ENCODE measurements at regions not wholly inside any gene's neighbourhood (a gene's known extent, or its start where the extent isn't known, plus 50 kb on each side); places are given as distances from the start of the nearest gene placed in this dataset.
"Not testable (repeated sequence)": the region's sequence is repeated elsewhere in the genome, so short reads cannot be mapped to it uniquely, and the experiment has no call there.

GRCh38 chr12:128109636-128110035 is 157.3 kb upstream of the TMEM132C start:
- DNase-seq = no peak

- no peak for DNase-seq
Observed at GRCh38 chr12:128111333-128111732, 155.6 kb upstream of the TMEM132C start.

DNA sequence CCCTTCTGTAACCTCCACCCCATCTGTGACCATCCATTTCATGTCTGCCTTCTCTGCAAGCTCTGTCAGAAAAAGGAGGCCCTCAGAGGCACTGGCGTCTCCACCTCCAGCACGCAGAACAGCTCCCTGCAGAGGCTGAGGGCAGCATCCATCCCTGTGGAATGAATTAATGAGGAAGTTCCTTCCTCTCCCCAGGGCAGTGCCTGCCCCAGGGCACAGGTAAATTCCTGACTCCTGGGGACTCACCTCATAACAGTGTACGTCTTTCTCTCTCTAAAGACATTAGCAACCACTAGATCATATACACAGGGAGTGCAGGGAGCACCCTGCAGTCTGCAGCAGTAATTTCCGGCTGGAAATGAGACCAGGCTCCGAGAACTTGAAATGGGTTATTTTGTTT is 155.0 kb upstream of the TMEM132C start:
- DNase-seq = no peak

DNA sequence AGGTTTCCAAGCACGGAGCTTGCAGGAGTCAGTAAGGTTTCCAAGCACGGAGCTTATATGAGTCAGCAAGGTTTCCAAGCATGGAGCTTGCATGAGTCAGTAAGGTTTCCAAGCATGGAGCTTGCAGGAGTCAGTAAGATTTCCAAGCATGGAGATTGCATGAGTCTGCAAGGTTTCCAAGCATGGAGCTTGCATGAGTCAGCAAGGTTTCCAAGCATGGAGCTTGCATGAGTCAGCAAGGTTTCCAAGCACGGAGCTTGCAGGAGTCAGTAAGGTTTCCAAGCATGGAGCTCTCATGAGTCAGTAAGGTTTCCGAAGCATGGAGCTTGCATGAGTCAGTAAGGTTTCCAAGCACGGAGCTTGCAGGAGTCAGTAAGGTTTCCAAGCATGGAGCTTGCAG is 153.7 kb upstream of the TMEM132C start:
- not testable (repeated sequence) for DNase-seq

- no peak for DNase-seq
Observed at GRCh38 chr12:128114485-128114884, 152.5 kb upstream of the TMEM132C start.

DNA sequence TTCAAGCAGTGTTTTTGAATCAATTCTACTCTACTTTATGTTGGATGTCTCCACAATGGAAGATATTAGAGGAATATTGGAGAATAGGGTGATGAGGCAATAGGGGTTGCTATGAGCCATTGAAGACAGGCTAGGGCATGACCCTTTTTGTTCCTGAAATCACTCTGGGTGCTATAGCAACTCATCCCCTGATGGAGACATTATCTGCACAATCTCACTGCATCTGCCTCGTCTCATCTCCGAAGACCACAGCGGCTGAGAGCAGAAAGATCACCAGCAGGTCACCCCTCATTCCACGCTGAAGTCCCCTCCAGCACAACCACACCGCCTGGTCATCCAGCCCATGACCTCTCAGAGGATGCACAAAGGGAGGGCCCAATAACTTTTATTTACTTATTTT is 150.4 kb upstream of the TMEM132C start:
- DNase-seq = no peak

DNA sequence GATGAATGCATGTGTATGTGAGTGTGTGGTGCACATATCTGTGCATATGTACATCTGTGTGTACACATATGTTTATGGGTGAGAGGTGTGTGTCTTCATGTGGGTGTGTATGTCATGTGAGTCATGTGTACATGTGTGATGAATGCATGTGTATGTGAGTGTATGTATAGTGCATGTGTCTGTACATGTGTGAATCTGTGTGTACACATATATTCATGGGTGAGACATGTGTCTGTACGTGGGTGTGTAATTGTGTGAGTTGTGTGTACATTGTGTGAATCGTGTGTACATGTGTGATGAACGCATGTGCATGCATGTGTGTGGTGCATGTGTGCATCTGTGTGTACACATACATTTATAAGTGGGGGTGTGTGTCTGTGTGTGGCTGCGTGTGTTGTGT is 146.9 kb upstream of the TMEM132C start:
- DNase-seq = no peak

- no peak for DNase-seq
Observed at GRCh38 chr12:128121424-128121823, 145.5 kb upstream of the TMEM132C start.

DNA sequence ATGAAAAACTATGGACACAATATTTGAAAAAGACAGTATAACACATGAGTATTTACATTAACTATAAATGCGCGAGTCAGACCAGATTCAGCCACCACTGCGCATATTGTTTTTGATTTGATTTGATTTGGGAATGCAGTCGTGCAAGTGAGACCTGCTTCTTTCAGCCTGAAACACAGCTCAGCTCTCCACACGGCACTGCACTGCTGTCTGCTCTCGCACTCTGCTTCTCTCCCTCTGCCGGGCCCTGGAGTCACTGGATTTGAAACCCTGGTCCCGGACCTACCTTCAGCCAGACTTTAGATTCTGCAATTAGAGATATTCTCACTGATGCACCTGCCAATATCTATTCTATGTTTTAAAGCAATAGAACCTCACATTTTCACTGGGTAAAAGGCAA is 143.9 kb upstream of the TMEM132C start:
- DNase-seq = no peak

GRCh38 chr12:128131955-128132354 is 135.0 kb upstream of the TMEM132C start:
- no peak for DNase-seq

DNA sequence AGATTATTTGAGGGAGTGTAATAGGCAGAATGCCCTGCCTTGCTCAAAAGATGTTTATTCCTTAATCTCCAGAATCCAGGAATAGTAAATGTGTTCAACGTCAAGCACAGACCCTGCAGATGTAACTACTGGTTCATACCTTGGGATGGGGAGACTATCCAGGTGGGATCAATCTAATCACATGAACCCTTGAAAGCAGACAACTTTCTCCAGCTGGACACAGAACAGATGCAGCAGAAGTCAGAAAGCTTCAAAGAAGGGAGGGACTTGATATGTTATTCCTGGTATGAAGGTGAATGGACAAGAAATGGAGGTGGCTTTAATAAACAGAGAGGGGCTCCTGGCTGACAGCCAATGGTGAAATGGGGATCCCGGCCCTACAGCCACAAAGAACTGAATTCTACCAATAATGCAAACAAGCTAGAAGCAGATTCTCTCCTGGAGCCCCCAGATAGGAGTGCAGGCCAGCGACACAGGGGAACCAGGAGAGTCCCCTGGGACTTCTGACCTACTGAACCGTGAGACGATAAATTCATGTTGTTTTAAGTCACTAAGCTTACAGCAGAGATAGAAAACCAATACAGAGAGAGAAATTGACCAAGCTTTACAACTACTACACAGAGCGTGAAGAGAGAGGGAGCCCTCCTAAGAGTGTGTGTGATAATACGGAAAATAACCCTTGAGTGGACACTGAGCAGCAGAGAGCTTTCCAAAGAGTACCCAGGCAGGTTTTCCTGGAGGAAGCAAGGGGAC is 133.5 kb upstream of the TMEM132C start:
- no peak for DNase-seq

DNA sequence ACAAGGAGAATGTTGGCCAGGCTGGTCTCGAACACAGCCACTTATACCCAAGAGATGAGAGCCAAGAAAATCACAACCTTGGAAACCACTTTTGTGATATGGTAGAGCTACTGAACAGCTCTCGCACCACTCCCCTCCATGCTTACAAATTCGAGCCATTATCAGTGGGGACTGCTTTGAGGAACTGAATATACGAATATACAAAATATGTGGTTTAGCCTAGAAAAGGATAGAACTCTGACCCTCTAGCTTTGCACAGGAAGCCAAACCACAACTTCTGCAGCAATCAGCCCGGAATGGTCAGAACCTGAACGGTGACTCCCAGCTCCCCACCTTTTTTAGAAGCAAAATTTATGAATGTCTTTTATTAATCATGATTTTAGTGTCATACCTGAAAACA is 129.8 kb upstream of the TMEM132C start:
- no peak for DNase-seq

- DNase-seq = no peak
Observed at GRCh38 chr12:128138125-128138524, 128.8 kb upstream of the TMEM132C start.

DNA sequence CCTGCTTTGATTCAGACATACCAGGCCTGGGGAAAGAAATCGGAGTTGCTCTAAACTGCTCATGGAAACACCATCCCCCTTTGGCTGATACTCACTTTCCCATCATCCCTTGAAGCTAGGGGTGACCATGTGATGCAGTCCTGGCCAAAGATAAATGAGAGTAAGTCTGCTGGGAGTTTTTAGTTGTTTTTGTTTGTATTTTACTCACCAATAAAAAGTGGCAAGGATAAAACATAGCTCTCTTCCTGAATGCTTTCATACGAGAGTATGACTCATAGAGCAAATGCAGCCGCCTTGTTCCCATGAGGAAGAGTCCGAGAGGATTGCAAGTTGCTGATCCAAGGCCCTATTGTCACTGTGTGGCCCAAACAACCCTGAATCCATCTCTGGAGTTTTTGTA is 126.4 kb upstream of the TMEM132C start:
- no peak for DNase-seq

DNA sequence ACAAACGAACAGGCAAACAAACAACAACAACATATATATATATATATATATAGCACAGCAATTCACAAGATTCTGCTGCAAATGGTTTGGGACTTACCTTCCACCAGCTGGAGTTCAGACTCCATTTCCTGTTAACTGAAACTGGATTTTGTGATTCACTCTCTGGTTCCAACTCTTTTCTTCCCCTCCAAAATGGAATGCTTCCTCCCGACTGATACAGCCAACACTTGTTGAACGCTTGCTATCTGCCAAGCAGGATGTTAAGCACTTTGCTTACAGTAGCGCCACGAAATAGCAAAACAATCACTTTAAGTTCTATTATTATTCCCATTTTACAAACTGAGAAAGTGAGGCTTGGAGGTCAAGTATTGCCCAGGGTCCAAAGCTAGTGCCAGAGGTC is 116.0 kb upstream of the TMEM132C start:
- no peak for DNase-seq

- no peak for DNase-seq
Observed at GRCh38 chr12:128155571-128155970, 111.4 kb upstream of the TMEM132C start.

DNA sequence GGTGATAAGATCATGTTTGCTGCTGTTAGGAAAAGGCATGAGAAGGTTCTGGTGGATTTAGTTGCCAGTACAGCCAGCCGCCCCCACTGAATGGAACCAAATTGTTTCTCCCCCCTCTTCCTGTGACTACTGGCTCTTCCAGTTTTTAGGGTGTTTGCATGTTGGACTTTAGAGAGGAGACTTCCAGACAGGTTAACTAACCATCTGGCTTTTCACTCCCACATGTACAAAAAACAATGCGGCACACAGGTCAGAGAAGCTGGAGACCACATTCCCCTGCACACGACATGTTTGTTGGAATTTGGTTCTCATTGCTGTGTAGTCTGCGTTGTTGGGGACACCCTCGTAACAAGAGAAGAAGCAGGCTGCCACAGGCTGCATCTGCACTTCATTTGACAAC is 103.9 kb upstream of the TMEM132C start:
- no peak for DNase-seq

DNA sequence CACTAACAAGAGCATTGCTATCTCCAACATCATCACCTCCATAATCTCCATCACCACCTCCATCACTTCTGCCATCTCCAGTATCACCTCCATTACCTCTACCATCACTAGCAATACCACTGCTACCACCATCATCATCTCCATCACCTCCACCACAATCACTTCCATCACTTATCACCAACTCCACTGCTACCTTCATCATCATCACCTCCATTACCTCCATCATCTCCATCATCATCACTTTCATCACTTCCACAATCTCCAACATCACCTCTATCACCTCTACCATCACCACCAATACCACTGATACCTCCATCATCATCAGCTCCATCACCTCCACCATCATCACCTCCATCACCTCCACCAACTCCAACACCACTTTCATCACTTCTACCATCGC is 102.4 kb upstream of the TMEM132C start:
- DNase-seq = no peak

GRCh38 chr12:128165387-128165786 is 101.6 kb upstream of the TMEM132C start:
- no peak for DNase-seq

DNA sequence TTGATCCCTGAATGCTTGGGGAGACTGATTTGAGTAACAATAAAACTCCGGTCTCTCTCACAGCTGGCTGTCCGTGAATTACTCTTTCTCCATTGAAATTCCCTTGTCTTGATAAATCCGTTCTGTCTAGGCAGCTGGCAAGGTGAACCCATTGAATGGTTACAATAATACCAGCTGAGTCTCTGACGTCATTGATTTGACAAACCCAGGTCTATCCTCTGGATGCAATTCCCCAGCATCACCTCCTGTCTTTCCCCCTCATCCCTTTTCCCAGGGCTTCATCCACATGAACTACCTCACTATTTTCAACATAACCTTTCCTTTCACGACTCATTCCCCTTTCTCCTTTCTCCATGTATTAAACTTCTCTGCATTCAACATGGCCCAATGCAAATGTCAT is 98.7 kb upstream of the TMEM132C start:
- DNase-seq = no peak

DNA sequence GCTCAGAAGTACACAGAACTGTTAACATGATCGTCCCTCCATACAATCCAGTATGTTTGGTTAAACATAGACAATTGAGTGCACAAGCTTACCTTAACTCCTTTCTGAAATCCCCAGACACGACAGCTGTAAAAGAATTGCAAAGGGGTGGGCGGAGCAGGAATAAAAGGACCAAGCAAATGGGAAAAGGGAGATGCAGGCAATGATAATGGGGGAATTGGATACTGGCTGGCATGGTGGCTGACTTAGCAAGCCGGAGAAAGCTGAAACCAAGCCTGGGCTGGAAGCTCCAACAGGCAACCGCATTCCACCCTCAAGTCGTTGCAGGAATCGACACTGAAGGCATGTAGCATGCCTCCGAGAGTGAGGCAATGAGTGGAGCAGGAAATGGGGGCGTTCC is 96.8 kb upstream of the TMEM132C start:
- DNase-seq = no peak

DNA sequence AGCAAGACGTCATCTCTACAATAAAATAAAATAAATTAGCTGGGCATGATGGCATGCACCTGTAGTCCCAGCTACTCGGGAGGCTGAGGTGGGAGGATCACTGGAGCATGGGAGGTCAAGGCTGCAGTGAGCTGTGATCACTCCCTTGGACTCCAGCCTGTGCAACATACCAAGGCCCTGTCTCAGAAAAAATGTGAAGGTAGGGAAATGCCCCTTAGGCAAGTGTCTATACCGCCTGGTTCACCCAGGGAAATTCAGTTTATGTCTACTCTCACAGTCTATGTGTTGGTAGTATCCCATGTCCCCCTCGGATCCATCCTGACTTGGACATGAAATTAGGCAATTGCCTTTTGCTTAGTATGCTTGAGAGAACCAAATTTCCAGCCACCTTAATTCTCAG is 88.4 kb upstream of the TMEM132C start:
- DNase-seq = no peak

- no peak for DNase-seq
Observed at GRCh38 chr12:128178966-128179365, 88.0 kb upstream of the TMEM132C start.

DNA sequence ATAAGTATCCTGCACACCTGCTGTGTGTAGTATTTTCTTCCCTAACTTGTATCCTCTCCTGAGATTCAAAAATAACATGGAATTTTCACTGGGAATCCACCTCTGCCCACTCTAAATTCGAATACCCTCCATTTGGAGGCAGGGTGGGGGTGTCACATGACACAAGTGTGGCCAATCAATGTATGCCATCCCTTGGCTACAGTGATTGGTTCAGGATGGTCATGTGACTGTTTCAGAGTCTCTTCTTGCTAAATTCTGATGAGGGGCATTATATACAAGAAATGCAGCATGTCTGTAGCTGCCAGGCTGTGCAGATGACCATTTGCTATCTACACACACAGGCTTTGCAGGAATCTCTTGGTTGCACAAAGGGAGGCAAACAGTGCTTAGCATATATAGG is 86.8 kb upstream of the TMEM132C start:
- no peak for DNase-seq

DNA sequence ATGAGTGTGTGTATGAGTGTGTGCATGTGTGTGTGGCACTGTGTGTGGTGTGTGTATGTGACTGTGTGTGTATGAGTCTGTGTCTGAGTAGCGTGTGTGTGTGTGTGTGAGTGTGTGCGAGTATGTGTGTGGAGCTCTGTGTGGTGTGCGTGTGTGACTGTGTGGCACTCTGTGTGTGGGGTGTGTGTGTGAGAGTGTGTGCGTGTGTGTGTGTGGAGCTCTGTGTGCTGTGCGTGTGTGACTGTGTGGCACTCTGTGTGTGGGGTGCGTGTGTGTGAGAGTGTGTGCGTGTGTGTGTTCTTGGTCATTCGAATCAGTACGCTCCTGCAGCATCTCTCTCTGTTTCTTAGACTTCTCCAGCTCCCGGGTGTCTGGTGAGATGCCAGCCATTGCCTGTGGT is 76.9 kb upstream of the TMEM132C start:
- DNase-seq = no peak

- no peak for DNase-seq
Observed at GRCh38 chr12:128190614-128191013, 76.4 kb upstream of the TMEM132C start.

All from activated naive CD4-positive, alpha-beta T cell treated with Interleukin-2 at 50 U/mL for 16 hours (primary cell).